ENCODE measurements at regions not wholly inside any gene's neighbourhood (a gene's known extent, or its start where the extent isn't known, plus 50 kb on each side); places are given as distances from the start of the nearest gene placed in this dataset.

DNA sequence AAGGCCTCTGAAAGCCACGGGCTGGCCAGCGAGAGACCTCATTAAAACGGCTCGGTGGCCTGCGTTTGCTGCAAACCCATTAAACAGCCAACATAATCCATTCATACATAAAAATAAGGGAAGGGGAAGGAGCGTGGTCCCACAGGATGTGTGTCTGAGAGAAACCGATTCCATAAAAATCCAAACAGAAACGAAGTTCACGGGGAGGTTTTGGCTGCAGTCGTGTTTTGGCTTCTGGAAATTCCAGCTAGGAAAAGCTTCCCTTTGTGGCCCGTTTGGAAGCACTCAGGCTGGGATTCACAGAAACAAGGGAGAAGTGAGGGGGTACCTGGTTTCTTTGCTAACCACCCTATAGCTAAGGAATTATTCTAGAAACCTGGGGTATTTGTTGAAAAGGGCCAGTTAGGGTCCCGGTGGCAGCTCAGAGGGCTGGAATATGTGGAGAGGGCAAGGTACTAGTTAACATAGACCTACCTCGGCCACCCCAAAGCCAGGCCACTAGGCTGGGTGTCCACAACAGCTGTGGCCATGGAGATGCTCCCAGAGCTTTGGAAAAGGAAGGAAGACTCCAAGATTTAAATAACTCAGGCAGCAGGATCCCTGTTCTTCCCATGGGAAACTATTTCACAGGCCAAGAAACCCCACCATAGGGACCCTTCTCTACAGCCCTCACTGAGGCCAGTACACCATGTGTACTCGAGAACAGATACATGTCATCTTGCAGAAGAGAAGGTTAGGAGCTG lies 166.8 kb downstream of the BCOR start:
- DNase-seq (ENCODE audit: low read depth, low spot score), result no peak

DNA sequence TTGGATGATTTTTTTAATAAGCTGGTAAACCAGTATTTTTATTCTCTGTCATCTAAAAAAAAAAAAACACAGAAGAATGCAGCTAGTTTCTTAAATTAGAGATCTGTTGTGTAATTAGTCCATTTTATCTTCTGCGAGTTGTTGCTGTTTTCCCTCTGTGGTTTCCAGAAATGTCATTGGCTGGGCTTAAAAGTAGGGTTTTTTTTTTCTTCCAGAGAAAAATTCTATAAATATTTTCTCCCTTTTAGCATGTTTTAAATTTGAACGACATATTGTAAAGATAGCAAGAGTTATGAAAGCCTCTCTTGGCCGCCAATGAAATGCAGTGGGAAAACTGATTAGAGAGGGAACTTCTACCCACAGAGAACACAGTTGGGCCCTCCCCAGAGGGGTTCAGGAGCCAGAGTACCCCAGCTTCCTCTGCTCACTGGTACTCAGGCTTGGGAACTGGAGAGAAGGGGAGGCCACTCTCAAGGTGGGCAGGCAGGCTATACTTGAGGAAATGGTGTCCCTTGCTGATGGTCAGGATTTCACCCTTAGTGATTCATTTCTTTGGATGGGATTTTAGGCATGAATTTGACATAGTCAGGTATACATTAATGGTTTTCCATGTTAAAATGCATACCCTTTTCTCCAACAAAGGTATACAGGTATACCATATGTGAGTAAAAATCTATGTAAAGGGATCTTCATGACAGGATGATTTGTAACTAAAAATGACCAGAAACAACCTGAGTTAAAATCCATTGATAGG lies 166.1 kb downstream of the BCOR start:
- DNase-seq (ENCODE audit: low read depth, low spot score), result no peak

DNA sequence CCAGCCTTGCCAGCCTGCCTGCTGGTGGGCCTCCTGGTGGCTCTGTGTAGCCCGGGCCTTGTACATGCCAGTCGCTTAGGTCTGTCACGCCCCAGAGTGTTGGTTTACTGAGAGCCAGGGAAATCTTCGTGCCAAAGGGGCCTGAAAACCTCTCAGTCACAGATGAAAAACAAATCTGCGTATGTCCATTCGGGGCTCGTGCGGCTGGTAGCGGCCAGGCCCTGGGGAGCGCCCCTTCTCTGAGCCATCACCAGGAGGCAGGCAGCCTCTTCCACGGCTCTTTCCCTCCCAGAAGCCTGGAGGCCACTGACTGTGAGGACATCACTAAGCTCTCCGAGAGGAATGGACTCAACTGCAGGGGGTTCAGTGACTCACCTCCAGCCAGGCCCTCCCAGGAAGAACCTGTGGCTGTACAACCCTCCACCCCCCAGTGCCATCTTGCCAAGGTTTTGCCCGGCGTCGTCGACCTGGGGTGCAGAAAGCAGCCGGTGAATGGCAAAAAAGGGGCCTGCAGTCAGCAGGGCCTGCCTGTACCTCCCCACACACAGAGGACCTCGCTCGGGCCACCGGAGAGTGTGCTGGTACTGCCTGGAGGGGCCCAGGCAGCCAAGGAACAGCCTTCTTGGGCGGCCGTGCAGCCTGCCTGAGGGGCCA lies 162.2 kb downstream of the BCOR start:
- DNase-seq (ENCODE audit: low read depth, low spot score), result peak; percentile 51

DNA sequence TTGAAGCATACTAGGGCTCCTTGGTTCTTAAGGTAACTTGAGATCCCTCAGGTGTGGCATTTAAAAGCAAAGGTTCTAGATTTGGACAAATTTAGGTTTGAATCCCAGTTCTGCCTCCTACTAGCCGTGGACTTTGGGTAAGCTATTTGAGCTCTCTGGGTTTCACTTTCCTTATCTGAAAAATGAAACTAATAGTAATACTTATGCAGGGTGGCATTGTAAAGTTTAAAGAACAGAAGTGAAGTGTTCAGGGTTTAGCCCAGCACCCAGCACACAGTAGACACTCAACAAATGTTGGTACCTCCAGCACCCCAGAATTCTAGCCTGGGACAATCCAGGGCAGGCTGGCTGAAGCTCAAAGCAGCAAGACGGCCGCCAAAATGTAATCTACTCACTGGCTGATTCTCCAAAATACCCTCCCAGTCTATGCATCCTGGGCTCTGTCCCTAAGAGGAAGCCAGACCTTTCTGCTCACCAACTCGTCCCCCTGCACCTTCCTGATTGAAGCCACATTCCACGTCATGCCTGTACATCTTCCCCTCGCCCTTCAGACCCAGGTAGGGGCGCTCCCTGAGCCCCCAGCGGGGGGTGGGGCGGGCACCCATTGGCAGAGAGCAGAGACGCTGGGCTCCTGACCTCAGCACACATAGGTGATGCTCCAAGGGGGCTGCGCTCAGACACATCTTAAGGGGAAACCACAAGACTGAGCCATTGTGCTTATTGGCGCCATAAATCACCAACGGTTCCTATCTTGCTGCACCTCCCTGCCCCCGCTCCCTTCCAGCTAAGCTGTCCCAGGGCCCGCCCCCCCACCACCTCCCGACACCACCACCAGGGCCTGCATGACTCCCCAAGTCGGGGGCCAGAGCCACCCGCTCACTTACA lies 160.6 kb downstream of the BCOR start:
- DNase-seq (ENCODE audit: low read depth, low spot score), result no peak

DNA sequence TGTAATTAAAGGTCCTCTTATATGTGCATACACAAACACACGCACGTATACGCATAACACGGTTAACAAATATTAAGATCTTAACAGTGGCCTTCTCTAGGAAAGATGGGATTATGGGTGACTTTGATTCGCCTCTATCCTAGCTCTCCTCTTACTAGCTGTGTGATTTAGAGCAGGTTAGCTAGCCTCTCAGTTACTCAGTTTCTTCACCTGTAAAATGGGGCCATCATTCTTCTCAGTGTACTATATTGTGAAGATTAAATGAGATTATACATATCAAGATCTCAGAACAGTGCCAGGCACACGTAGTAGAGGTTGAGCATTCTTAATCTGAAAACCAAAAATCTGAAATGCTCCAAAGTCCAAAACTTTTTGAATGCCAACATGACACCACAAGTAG lies 159.3 kb downstream of the BCOR start:
- DNase-seq (ENCODE audit: low read depth, low spot score), result no peak

DNA sequence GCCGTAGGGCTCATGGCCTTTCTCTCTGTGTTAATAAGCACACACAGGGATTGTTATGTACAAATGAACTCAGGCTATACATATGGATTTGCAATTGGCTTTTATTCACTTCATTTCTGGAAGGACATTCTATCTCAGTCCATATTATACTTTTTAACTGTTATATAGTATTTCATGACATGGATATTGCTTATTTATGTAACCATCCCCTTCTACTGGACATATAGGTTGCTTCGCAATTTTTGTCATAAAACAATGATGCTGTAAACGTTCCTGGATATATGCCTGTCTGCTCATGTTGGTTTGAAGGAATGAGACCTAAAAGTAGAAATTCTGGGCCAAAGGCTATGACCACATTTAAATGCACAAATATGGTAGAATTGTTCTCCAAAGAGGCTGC lies 158.1 kb downstream of the BCOR start:
- DNase-seq (ENCODE audit: low read depth, low spot score), result no peak

DNA sequence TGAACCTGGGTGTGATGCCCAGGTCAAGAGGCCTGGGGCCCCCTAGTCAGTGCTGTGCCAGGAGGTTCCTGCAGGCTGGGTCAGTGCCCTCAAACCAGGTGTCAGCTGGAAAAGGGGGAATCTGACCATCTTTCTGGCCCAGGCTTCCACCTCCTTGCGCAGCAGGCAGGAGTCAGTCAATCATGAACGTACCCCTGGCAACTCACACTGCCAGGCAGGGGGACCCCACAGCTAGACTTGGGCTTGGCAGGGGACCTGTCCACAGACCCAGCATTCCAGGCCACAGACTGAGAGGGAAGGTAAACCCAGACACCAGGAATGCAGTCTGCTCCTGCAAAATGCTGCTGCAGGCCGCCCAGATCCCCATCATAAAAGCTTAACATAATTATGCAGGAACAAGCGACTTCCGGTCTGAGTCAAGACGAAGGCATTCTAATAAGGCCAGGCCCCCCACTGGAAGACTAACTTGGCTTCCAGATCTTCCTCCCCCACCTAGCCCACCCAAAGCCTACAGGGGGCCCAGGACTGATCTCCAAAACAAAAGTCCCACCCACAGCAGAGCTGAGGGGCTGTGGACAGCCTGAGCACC lies 156.3 kb downstream of the BCOR start:
- DNase-seq (ENCODE audit: low read depth, low spot score), result peak; percentile 84

DNA sequence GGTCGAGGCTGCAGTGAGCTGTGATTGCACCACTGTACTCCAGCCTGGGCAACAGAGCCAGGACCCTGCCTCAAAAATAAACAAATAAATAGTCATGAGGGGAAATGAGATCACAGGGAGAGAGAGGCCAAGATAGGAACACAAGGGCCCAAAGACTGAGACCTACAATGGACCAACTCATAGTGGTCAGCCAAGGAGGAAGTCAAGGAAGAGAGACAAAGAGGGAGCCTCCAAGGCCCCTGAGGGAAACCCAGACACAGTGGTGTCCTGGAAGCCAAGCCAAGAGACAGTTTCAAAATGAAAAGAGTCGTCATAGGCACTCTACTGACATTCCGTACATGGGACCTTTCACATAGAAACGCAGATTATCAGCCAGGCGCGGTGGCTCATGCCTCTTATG lies 153.3 kb downstream of the BCOR start:
- DNase-seq (ENCODE audit: low read depth, low spot score), result no peak

DNA sequence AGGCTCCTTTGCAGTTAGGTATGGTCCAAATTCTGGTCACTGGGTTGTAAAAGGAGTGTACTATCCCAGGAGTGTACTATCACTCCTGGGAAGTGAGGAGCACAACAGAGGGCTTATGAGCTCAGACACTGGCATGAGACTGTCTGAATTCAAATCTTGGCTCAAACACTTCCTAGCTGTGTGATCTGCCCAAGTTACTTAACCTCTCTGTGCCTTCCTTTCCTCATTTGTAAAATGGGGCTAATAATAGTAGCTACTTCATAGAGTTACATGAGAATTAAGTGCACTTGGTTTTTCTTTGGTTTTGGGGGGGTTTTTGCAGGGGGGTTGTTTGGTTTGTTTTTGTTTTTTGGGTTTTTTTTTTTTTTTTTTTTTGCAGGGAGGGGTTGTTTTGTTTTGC lies 152.0 kb downstream of the BCOR start:
- DNase-seq (ENCODE audit: low read depth, low spot score), result no peak

DNA sequence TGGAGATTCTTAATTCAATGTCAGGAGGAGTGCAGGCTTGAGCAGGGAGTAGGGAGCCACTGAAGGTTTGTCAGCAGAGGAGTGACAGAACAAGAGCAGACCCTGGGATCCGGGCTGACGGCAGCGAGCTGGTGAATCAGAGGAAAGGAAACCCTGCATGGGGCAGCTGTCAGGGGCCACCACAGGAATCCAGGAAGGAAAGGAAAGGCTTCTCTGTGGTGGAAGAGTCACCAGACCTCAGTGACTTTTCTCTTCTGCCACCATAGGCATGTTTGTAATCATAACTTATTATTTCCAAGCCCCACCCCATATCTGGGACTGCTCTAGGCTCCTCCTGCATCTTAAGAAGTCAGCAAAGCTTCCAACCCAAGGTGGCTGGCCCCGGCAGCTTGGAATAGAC lies 150.9 kb downstream of the BCOR start:
- peak; percentile 82 for DNase-seq (ENCODE audit: low read depth, low spot score)

DNA sequence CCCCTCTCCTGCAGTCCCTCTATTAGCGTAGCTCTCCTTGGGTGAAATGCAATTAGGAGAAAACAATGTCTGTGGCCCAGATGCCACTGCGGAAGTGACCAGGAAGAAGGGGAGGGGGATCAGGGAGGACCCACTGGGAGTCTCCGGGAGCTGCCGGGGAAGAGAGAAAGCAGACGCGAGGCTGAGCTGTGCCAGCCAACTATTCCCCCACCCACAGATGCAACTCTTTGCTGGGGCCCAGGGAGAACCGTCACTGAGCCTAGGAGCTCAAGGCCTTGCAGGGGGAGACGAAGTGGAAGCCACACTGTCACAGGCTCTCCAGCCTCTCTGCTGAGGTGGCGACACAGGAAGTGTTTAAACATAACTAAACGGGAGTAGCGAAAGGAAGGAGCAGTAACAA lies 149.2 kb downstream of the BCOR start:
- DNase-seq (ENCODE audit: low read depth, low spot score), result no peak

DNA sequence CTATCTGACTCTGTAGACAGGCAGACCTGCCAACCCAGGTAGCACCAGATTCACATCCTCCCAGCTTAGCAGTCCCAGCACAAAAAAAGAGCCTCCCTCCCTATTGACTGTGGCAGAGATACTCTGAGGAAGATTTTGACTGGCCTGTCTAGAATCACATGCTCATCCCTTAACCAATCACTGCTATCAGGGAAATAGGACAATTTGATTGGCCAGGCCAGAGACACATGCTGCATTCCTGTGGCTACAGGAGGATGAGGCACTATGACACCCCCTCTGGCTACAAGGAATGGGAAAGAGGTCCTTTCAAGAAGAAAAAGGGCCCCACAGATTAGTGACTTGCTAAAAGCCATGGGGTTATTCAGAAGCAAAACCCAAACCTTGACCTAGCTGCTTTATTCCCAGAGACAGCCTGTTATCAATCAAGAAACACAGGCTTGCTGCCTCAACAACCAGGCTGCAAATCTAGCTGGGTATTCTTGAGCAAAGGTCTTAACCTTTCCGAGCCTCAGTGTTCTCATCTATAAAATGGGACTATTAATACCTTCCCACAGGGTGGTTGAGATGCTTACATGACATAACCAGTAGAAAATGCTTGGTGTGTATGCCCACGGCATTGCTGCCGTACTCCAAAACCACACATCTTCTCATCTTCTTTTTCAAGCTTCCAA lies 147.6 kb downstream of the BCOR start:
- DNase-seq (ENCODE audit: low read depth, low spot score), result no peak

DNA sequence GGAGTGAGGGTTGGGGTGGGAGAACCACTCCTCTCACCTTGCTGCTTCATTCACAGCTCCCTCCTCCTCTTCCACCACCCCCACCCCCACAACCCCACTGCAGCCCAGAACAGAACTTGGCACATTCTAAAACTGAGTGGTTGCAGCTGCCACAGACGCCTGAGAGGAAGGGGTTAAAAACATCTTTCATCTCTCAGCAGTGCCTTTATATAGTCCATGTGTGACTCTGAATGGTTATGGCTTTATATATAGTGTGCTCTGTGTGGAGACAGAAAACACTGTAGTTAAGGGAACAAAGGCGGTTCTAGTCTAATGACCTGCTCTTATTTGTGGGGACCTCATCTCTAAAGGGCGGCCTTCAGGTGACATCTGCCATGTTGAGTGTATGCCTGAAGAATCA lies 144.8 kb downstream of the BCOR start:
- DNase-seq (ENCODE audit: low read depth, low spot score), result no peak

DNA sequence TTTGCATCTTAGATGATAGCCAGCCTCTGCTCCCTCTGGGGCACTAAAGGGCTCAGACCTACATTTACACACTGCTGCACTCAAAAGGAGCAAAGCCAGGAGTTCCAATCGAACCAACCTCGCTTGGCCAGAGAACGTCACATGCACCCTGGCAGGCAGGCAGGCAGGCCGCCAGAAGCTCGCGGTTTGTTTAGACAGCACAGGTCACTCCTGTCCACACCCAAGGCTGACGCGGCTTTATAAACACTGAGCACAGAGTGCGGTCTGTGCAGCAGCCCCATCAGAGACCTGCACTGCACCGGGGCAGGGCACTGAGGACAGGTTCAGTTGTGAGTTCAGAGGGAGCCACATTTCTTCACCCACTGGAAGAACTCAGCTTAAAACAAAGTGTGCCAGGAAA lies 143.9 kb downstream of the BCOR start:
- DNase-seq (ENCODE audit: low read depth, low spot score), result peak; percentile 90

DNA sequence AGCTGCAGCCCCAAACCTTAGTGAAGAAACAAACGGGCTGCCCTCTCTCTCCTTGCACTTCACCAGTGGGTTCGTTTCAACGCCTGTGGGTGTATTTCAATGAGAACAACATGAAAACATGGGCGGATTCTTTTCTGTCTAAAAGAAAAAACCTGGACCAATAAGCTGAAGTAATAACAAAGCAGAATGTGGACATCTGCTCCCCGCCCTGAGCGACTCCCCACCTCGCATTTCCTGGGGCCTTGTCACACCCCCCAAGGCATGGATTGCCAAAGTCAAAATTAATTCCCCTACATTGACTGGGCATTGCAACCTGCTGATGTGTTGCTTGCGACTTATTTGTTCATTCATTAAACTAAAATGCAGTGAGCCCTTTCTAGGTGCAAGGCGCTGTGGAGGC lies 142.9 kb downstream of the BCOR start:
- DNase-seq (ENCODE audit: low read depth, low spot score), result no peak

DNA sequence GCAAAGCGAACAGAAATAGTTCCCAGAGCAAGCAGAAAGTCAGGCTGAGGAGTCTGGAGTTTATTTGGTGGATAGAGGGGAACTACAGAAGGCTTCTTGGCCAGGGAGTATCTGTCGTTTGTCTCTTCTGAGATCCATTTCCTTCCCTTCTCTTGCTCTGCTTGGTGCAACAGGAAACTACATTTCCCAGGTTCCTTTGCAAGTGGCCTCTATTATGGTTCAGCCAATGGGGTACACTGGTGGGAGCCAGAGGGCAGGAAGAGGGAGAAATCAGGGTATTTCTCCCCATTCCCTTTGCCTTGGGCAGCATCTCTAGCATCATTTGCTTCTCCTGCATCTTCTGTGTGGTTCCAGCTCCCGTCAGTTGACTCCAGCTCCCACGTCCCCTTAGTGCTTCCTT lies 142.1 kb downstream of the BCOR start:
- DNase-seq (ENCODE audit: low read depth, low spot score), result no peak

DNA sequence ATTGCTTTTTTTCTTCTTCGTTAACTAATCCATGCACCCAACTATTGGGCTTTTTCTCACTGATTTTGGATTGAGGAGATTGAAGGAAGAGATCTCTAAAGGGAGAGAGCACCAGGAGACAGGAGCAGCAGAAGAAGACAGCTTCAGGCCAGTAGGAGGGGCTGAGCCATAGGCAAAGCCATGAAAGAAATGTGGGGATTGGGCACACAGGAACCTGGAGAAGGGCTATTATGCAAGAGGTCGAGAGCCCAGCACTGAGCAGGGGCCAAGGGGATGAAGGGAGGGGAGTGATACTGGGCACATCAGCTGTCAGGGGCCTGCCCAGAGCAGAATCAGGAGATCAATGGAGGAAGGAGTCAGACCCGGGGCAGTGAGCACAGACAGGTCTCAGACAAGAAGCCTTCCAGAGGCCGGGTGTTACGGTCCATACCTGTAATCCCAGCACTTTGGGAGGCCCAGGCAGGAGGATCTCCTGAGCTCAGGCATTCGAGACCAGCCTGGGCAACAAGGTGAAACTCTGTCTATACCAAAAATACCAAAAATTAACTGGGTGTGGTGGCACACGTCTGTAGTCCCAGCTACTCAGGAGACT lies 140.9 kb downstream of the BCOR start:
- no peak for DNase-seq (ENCODE audit: low read depth, low spot score)

DNA sequence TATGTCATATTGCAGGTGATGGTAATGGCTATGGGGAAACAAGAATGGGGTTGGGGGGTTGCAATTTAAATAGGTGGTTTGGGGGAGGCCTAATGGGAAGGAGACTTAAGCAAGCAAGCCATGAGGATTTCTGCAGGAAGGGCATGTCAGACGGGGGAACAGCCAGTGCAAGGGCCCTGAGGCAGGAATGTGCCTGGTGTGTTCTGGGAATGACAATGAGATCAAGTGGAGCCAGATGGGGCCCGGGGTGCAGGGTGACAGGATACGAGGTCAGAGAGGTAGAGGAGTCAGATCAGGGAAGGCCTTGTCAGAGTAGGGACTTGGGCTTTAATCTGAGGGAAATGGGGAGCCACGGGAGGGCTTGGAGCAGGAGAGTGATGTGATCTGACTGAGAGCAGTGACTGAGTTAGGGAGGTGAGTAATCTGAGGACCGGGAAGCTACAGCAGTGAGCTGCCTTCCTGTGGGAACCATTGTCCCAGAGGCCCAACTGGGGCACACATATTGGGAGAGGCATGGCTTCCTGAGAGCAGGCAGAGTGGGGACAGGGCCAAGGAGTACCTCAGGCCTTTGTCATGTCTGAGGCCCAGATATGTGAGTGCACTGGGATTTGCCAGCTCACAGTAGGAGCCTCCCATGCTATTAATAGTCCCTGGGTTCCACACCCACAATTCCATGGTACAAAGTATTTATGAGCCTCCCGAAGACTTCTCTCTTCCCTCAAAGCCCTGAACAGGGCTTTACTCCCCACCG lies 139.8 kb downstream of the BCOR start:
- peak; percentile 8 for DNase-seq (ENCODE audit: low read depth, low spot score)

DNA sequence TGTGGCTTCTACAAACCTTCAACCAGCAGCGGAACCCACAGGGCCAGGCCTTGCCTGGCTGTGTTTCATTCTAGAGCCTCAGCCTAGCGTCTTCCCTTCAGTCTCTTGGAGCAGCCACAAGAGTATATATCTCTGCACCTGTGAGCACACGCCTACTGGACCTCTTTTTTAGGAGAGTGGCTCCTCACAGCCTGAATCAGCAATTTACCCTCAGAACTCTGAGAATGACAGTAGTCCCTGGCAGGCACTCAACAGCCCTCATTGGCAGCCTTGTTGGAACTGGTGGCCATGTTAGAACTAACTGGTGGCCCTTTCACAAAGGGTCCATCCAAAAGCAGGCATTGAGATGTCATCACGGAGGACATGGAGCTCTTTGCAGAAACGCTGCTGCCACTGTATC lies 138.9 kb downstream of the BCOR start:
- no peak for DNase-seq (ENCODE audit: low read depth, low spot score)

DNA sequence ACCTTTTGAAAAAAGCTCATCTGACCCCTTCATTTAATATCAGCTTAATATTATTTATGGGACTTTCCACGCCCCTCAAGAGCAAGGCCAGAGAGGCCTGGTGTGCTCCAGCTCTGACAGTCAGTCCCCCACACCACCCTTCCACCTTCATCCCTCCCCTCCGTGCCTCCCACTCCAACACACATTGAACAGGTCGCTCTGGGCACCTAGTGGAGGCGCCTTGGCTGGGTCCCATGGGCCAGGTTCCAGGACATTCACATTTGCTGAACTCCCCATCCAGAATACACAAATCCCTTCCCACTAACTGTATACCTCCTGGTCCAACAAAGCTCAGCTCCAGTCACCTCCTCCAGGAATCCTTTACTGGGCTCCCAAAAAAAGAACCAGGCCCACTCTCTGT lies 137.5 kb downstream of the BCOR start:
- no peak for DNase-seq (ENCODE audit: low read depth, low spot score)
